ENCODE measurements at regions not wholly inside any gene's neighbourhood (a gene's known extent, or its start where the extent isn't known, plus 50 kb on each side); places are given as distances from the start of the nearest gene placed in this dataset.

DNA sequence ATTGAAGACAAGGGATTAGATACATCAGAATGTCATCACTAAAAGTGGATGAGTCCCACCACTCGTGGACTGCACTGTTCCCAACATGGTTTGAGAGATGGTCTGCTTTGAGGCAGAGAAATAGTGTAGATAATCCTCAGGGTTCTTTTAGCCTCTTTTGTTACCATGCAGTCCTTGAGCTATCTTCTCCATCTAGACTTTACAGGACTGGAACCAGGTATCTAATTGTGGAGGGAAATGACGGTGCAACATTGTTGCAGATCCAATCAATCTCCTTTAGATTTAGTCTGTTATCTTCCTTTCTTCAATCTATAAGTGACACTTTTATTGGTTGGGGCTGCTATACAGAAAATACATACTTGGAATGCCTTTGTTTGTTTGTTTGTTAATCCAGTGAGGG is 183.8 kb upstream of the CWC22 start:
- TF ChIP-seq, protein P1, sequence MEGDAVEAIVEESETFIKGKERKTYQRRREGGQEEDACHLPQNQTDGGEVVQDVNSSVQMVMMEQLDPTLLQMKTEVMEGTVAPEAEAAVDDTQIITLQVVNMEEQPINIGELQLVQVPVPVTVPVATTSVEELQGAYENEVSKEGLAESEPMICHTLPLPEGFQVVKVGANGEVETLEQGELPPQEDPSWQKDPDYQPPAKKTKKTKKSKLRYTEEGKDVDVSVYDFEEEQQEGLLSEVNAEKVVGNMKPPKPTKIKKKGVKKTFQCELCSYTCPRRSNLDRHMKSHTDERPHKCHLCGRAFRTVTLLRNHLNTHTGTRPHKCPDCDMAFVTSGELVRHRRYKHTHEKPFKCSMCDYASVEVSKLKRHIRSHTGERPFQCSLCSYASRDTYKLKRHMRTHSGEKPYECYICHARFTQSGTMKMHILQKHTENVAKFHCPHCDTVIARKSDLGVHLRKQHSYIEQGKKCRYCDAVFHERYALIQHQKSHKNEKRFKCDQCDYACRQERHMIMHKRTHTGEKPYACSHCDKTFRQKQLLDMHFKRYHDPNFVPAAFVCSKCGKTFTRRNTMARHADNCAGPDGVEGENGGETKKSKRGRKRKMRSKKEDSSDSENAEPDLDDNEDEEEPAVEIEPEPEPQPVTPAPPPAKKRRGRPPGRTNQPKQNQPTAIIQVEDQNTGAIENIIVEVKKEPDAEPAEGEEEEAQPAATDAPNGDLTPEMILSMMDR (IDR thresholded peaks at IDR 0.05; ENCODE audit: unreplicated experiment), result no peak

DNA sequence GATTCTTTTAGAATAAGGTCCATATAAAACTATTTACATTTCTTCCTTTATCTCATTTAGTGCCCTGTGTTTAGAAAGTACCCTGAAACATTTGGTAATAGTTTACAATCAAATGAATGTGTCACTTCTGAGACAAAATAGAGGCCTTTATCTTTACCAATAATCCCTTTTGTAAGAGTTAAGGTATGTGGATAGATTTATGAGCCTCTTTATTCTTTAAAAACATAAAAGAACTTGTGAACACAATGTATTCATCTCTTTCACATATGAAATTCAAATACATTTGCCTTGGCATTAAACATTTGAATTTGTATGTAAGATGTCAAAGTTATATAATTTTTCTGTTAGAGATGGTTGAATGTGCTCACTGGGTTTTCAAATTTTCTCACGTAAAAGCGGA is 180.5 kb upstream of the CWC22 start:
- H3K4me3 Mint-ChIP-seq (ENCODE audit: low read depth), result no peak overlapping the region
- H3K27ac Mint-ChIP-seq, result no peak overlapping the region
- peaks cover 11% of the 10 kb centered on the region for H3K4me1 Mint-ChIP-seq (ENCODE audit: low read depth)
- H3K36me3 Mint-ChIP-seq (ENCODE audit: insufficient read depth), result no peaks in the 10 kb centered on the region
- DNase-seq (ENCODE audit: low spot score, unreplicated experiment), result no peak
- TF ChIP-seq, protein P1 (IDR thresholded peaks at IDR 0.05; ENCODE audit: unreplicated experiment), result no peak
- no peaks in the 10 kb centered on the region for H3K9me3 Mint-ChIP-seq (ENCODE audit: low read depth)
- no peaks in the 10 kb centered on the region for H3K27me3 Mint-ChIP-seq

More for the DNA sequence above, 183.8 kb upstream of the CWC22 start:
- Mint-ChIP-seq H3K27ac (no peak overlapping the region), H3K4me1 (ENCODE audit: low read depth) (peaks cover 9% of the 10 kb centered on the region), H3K27me3 (no peaks in the 10 kb centered on the region), H3K4me3 (ENCODE audit: low read depth) (no peak overlapping the region), H3K9me3 (ENCODE audit: low read depth) (peaks cover 3% of the 10 kb centered on the region), H3K36me3 (ENCODE audit: insufficient read depth) (no peaks in the 10 kb centered on the region)
- no peak for DNase-seq (ENCODE audit: low spot score, unreplicated experiment)

DNA sequence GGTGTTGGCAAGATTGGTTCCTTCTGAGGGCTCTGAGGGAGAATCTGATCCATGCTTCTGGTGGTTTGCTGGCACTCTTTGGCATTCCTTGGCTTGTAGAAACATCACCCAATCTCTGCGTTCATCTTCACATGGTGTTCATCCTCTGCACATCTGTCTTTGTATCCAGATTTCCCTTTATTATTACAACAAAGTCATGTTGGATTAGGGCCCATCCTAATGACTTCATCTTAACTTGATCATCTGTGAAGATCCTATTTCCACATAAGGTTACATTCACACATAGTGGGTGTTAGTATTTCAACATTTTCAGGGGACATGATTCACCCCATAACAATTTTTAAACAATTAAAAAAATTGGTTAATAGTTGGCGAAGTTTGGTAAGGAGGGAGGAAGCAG is 177.4 kb upstream of the CWC22 start:
- Mint-ChIP-seq H3K4me3 (ENCODE audit: low read depth) (no peak overlapping the region), H3K27ac (no peak overlapping the region), H3K36me3 (ENCODE audit: insufficient read depth) (no peaks in the 10 kb centered on the region), H3K9me3 (ENCODE audit: low read depth) (no peaks in the 10 kb centered on the region), H3K4me1 (ENCODE audit: low read depth) (peaks cover 7% of the 10 kb centered on the region), H3K27me3 (no peaks in the 10 kb centered on the region)
- TF ChIP-seq, protein P1 (IDR thresholded peaks at IDR 0.05; ENCODE audit: unreplicated experiment), result no peak
- no peak for DNase-seq (ENCODE audit: low spot score, unreplicated experiment)

DNA sequence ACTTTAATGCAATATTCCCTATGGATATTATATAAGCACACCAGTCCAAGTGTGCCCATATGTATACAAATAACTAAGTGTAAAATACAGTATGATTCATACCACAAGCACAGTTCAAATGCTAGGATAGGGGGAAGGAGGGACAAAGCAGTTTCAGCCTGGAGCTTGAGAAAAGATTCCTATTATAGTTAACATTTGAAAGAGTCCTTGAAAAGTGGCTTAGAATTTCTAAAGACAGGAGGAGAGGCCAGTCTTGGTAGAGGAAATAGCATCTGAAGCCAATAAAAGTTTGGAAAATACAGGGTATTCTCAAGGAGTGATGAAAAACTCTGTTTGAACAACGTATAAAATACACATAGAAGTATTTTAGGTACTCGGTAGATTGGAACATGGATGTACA is 173.4 kb upstream of the CWC22 start:
- Mint-ChIP-seq H3K27me3 (no peaks in the 10 kb centered on the region), H3K36me3 (ENCODE audit: insufficient read depth) (no peaks in the 10 kb centered on the region), H3K27ac (no peak overlapping the region), H3K9me3 (ENCODE audit: low read depth) (peaks cover 3% of the 10 kb centered on the region), H3K4me1 (ENCODE audit: low read depth) (peaks cover 8% of the 10 kb centered on the region), H3K4me3 (ENCODE audit: low read depth) (no peak overlapping the region)
- DNase-seq (ENCODE audit: low spot score, unreplicated experiment), result no peak
- TF ChIP-seq, protein P1 (IDR thresholded peaks at IDR 0.05; ENCODE audit: unreplicated experiment), result no peak

DNA sequence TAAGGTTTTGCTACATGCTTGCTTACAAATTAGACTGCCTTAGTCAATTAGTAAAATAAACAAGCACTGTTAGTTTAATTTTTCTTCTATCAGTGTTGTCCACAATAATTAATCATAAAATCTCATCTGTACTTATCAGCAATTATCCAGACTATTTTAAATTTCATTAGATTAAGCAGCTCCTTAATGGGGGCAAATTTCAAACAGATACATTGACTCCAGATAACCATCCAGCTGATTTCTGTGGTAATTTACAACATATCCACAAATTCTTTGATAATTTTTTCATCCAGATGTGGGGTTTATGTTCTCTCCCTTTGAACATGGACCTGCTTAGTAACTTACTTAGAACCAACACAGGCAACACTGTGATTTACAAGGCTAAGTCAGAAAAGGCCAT is 170.4 kb upstream of the CWC22 start:
- TF ChIP-seq, protein P1 (IDR thresholded peaks at IDR 0.05; ENCODE audit: unreplicated experiment), result no peak
- no peak for DNase-seq (ENCODE audit: low spot score, unreplicated experiment)
- H3K4me1 Mint-ChIP-seq (ENCODE audit: low read depth), result peaks cover 8% of the 10 kb centered on the region
- peaks cover 7% of the 10 kb centered on the region for H3K9me3 Mint-ChIP-seq (ENCODE audit: low read depth)
- H3K4me3 Mint-ChIP-seq (ENCODE audit: low read depth), result no peak overlapping the region
- H3K27me3 Mint-ChIP-seq, result no peaks in the 10 kb centered on the region
- no peak overlapping the region for H3K27ac Mint-ChIP-seq
- H3K36me3 Mint-ChIP-seq (ENCODE audit: insufficient read depth), result no peaks in the 10 kb centered on the region

Data from progenitor cell of endocrine pancreas (in vitro differentiated cells).